ENCODE measurements at regions not wholly inside any gene's neighbourhood (a gene's known extent, or its start where the extent isn't known, plus 50 kb on each side); places are given as distances from the start of the nearest gene placed in this dataset.

DNA sequence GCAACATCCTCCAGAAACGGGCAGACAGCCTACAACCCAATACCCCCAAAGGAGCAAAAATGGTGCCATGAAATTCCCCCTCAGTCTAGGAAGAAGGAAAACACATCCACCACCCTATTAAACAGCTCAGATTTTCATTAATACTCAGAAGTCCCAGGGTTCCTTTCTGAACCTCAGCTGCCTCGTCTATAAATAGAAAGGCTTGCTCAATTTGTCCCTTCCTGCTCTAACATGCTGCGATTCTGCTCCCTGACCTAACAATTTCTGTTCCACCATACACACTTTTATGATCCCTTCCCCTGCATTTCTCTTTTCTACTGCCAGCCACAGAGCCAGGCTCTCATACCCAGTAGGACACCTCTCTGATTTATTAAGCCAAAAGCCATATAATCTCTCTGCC, 68.1 kb downstream of the MTERF1 start:
- no peak for TF ChIP-seq POLR2AphosphoS5 (IDR thresholded peaks at IDR 0.05; ENCODE audit: low read depth, low read length)
- no peak for TF ChIP-seq POLR2A (IDR thresholded peaks at IDR 0.05; ENCODE audit: low read depth, low read length)

Data from GM12892 (cell line).